ENCODE measurements at regions not wholly inside any gene's neighbourhood (a gene's known extent, or its start where the extent isn't known, plus 50 kb on each side); places are given as distances from the start of the nearest gene placed in this dataset.
"Not testable (repeated sequence)": the region's sequence is repeated elsewhere in the genome, so short reads cannot be mapped to it uniquely, and the experiment has no call there.

GRCh38 chr13:111479412-111479811 is 159.0 kb downstream of the TEX29 start:
- no peak for DNase-seq

GRCh38 chr13:111480503-111480902 is 160.1 kb downstream of the TEX29 start:
- DNase-seq: no peak

- DNase-seq: no peak
These were observed 160.5 kb downstream of the TEX29 start for GRCh38 chr13:111480976-111481375.

GRCh38 chr13:111482126-111482525 is 161.7 kb downstream of the TEX29 start:
- no peak for DNase-seq

- no peak for DNase-seq
These were observed 162.6 kb downstream of the TEX29 start for GRCh38 chr13:111482806-111483620.

- no peak for DNase-seq
These were observed 163.2 kb downstream of the TEX29 start for GRCh38 chr13:111483621-111483987.

GRCh38 chr13:111484141-111484925 is 163.9 kb downstream of the TEX29 start:
- no peak for DNase-seq

- DNase-seq: no peak
These were observed 164.5 kb downstream of the TEX29 start for GRCh38 chr13:111484959-111485358.

GRCh38 chr13:111485491-111486250 is 165.2 kb downstream of the TEX29 start:
- no peak for DNase-seq

- no peak for DNase-seq
These were observed 165.9 kb downstream of the TEX29 start for GRCh38 chr13:111486331-111486730.

- no peak for DNase-seq
These were observed 166.4 kb downstream of the TEX29 start for GRCh38 chr13:111486801-111487200.

GRCh38 chr13:111488486-111489132 is 168.2 kb downstream of the TEX29 start:
- DNase-seq: no peak

GRCh38 chr13:111489301-111489700 is 168.9 kb downstream of the TEX29 start:
- DNase-seq: no peak

GRCh38 chr13:111490611-111491010 is 170.2 kb downstream of the TEX29 start:
- no peak for DNase-seq

GRCh38 chr13:111491021-111491420 is 170.6 kb downstream of the TEX29 start:
- no peak for DNase-seq

- no peak for DNase-seq
These were observed 171.2 kb downstream of the TEX29 start for GRCh38 chr13:111491659-111492058.

- no peak for DNase-seq
These were observed 172.0 kb downstream of the TEX29 start for GRCh38 chr13:111492341-111492950.

GRCh38 chr13:111492958-111493357 is 172.5 kb downstream of the TEX29 start:
- no peak for DNase-seq

- no peak for DNase-seq
These were observed 173.0 kb downstream of the TEX29 start for GRCh38 chr13:111493468-111493867.

- no peak for DNase-seq
These were observed 174.2 kb downstream of the TEX29 start for GRCh38 chr13:111494641-111495040.

GRCh38 chr13:111501596-111502535 is 181.4 kb downstream of the TEX29 start:
- not testable (repeated sequence) for DNase-seq

Data from HCEC 1CT (cell line).